GM18867 (cell line): ENCODE measurements at regions not wholly inside any gene's neighbourhood (a gene's known extent, or its start where the extent isn't known, plus 50 kb on each side); places are given as distances from the start of the nearest gene placed in this dataset.
A peak's percentile ranks its signal among the peaks of the same experiment; 100 is the strongest.
"Not testable (repeated sequence)": the region's sequence is repeated elsewhere in the genome, so short reads cannot be mapped to it uniquely, and the experiment has no call there.

Experiments used
- ATAC-seq: cut with Tn5 transposase; IDR thresholded peaks from one replicate; pipeline ENCODE4 v1.9.1; 2021; ENCODE audit warnings: mild to moderate bottlenecking, moderate library complexity; ENCODE audit not compliant: unreplicated experiment

- ATAC-seq: no peak
These were observed 216.7 kb upstream of the IGFBP3 start for GRCh38 chr7:46137725-46138124.

- ATAC-seq: no peak
These were observed 214.5 kb upstream of the IGFBP3 start for GRCh38 chr7:46135557-46135956.

GRCh38 chr7:46134795-46135194 lies 213.7 kb upstream of the IGFBP3 start:
- no peak for ATAC-seq

GRCh38 chr7:46134385-46134784 lies 213.3 kb upstream of the IGFBP3 start:
- ATAC-seq: no peak

- ATAC-seq: no peak
These were observed 212.7 kb upstream of the IGFBP3 start for GRCh38 chr7:46133751-46134150.

- ATAC-seq: no peak
These were observed 212.0 kb upstream of the IGFBP3 start for GRCh38 chr7:46133072-46133471.

GRCh38 chr7:46131916-46132795 lies 211.1 kb upstream of the IGFBP3 start:
- ATAC-seq: no peak

GRCh38 chr7:46129831-46130230 lies 208.8 kb upstream of the IGFBP3 start:
- ATAC-seq: no peak

- ATAC-seq: no peak
These were observed 206.7 kb upstream of the IGFBP3 start for GRCh38 chr7:46127814-46128213.

- no peak for ATAC-seq
These were observed 205.7 kb upstream of the IGFBP3 start for GRCh38 chr7:46126675-46127300.

- ATAC-seq: no peak
These were observed 202.8 kb upstream of the IGFBP3 start for GRCh38 chr7:46123756-46124343.

- no peak for ATAC-seq
These were observed 194.3 kb upstream of the IGFBP3 start for GRCh38 chr7:46115410-46115809.

GRCh38 chr7:46109437-46109836 lies 188.4 kb upstream of the IGFBP3 start:
- ATAC-seq: peak; percentile 53

- ATAC-seq: no peak
These were observed 187.2 kb upstream of the IGFBP3 start for GRCh38 chr7:46108272-46108671.

GRCh38 chr7:46107610-46108217 lies 186.6 kb upstream of the IGFBP3 start:
- ATAC-seq: no peak

- ATAC-seq: no peak
These were observed 179.4 kb upstream of the IGFBP3 start for GRCh38 chr7:46100521-46100920.

- ATAC-seq: no peak
These were observed 178.0 kb upstream of the IGFBP3 start for GRCh38 chr7:46099076-46099475.

- no peak for ATAC-seq
These were observed 170.0 kb upstream of the IGFBP3 start for GRCh38 chr7:46091071-46091470.

GRCh38 chr7:46089281-46089680 lies 168.2 kb upstream of the IGFBP3 start:
- ATAC-seq: no peak

GRCh38 chr7:46088486-46088885 lies 167.4 kb upstream of the IGFBP3 start:
- ATAC-seq: not testable (repeated sequence)

GRCh38 chr7:46080595-46081159 lies 159.6 kb upstream of the IGFBP3 start:
- ATAC-seq: no peak
